HG02885 (cell line): ENCODE measurements at regions not wholly inside any gene's neighbourhood (a gene's known extent, or its start where the extent isn't known, plus 50 kb on each side); places are given as distances from the start of the nearest gene placed in this dataset.

ENCODE experiments used
- ATAC-seq: cut with Tn5 transposase; IDR thresholded peaks from one replicate; pipeline ENCODE4 v1.9.1; 2021; ENCODE audit warnings: mild to moderate bottlenecking; ENCODE audit not compliant: unreplicated experiment, poor library complexity

DNA sequence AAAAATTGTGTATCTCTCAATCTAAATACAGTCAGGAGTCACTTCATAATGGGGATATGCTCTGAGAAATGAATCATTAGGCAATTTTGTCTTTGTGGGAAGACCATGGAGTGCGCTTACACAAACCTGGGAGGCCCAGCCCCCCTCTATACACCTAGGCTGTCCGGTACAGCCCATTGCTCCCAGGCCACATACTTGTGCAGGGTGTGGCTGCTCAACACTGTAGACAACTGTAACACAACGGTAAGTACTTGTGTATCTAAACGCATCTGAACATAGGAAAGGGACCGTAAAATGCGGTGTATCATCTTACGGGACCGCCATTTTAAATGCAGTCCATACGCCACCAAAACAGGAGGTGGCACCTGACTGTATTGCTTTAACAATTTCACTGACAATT, 58.0 kb upstream of the FRMD1 start:
- ATAC-seq = no peak

DNA sequence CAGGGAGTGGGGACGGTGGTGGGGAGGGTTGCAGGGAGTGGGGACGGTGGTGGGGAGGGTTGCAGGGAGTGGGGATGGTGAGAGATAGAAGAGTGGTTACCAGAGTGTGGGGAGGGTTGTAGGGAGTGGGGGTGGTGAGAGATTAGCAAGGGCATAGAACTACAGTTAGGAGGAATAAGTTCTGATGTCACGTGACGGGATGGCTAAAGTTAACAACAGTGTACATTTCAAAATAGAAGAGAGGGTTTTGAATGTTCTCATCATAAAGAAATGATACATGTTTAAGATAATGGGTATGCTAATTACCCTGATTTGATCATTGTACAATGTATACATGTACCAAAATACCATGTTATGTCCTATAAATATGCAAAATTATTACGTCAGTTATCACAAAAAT, 57.6 kb upstream of the FRMD1 start:
- no peak for ATAC-seq

DNA sequence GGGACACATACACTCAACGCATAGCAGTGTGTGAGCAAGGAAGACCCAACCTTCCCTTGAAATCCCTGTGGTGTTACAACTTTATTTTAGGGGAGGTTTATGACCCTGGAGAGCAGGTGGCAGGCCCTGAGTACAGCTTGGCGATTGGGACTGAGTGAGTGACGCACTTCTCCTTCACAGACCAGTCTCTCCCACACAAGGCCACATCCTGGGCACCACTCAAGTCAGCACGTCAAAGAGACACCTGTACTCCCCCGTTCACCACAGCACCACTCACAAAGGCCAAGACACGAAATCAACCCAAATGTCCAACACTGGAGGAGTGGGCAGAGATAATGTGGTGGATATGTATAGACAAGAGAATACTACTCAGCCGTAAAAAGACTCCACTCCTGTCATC, 57.0 kb upstream of the FRMD1 start:
- ATAC-seq = no peak

DNA sequence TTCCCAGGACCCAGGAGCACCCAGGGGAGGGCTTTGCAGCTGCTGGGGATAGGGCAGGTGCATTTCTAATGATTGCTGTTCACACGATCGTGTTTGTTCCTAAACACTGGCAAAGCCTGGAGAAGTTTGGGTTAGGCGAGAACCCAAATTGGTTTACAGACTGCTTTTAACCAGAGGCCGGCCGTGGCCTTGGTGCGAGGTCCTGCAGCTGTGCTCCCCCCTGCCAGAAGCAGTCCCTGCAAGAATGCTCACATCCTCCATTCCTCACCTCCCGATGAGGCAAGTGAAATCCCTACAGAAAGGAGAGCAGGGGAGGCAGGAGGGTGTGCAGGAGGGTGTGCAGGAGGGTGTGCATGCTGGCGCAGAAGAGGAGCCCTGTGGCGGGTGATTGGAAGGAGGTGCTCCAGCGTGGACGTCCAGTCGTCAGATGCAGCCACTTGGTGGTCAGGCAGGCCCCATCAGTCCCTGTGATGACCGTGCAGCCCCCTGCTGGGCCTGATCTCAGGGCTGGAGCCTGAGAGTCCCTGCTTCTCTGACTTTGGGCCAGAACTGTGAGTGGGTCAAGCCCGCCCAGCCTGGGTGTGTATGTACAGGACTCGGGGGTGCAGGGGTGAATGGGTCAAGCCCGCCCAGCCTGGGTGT, 55.7 kb upstream of the FRMD1 start:
- ATAC-seq = no peak

DNA sequence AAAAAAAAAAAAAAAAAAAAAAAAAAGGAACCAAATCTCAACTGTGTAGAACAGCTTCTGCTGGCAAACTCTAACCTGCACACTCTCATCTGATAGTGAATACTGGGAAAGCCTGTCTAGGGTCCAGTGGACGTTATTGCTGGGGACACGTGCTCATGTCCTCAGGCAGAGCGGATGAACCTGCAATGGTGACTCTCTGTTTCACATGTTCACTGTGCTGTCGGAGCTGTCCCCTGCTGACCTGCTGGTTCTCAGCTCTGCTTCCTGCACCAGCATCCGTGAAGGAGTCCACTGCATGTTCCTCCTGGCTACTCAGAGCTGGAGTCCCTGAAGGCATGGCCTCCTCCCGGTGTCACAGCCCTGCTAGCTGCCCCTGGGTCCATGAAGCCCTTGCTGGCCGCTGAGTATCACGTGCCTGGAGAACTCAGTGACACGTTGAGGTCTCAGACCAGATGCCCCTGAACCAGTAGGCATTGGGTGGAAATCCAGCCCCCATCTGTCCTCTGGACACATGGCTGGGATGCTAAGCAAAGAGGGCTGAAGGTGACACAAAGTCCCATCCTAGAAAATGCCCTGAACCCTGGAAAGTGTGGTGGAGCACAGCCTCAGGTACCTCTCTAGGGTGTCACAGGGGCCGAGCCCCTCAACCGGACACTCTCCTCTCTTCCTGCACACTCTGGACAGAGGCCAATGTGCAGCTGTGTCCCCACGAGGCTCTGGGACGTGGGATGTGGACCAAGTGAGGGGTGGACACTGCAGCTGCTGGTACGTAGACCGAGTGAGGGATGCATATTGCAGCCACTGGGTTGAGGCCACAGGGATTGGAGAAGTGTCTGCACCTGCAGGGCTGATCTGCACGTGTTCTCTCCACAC, 54.9 kb upstream of the FRMD1 start:
- ATAC-seq = no peak

DNA sequence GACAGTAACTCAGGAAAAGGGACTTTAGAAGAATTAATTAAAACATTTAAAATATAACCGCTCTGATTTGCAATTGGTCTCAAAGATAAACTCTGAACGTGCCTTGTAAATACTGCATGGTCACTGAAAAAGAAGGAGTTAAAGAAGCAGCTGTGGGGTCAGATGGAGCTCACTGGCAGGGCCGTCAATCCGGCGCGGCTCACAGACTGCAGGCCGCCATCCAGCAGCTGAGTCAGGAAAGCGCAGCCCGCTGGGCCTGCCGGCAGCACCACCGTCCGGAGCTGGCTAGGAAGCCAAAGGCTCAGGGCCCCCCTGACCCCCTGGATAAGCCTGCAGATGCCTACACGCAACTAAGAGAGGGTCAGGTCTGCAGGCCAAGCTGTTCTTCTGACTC, 54.2 kb upstream of the FRMD1 start:
- no peak for ATAC-seq

DNA sequence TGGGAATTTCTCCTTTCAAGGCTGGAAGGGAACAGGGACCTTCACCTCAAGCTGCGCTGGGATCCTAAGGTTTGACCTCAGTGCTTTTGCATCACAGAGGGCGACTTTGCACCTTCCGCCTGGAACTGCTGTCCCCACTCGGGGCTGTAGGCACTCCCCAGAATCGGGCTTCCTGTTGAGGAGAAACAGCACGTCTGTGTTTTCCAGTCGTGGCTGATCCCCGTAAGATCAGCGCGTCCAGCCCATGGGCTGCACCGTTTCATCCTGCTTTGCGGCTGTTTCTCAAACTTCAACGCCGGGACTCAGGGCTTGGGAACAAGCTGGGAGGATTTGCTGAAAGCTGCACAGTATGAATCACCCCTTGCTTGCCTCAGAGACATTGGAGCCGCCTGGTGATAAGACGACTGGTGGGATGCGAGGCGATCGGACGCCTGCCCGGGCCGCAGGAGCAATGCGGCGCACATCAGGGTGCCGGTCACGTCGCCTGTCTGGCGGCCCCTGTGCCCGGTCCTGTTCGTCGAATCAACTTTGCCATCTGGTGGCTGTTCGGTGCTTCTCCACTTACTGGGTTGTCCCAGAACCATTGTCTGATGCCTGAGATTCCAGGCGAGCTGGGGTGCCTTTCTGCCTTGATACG, 53.6 kb upstream of the FRMD1 start:
- no peak for ATAC-seq

DNA sequence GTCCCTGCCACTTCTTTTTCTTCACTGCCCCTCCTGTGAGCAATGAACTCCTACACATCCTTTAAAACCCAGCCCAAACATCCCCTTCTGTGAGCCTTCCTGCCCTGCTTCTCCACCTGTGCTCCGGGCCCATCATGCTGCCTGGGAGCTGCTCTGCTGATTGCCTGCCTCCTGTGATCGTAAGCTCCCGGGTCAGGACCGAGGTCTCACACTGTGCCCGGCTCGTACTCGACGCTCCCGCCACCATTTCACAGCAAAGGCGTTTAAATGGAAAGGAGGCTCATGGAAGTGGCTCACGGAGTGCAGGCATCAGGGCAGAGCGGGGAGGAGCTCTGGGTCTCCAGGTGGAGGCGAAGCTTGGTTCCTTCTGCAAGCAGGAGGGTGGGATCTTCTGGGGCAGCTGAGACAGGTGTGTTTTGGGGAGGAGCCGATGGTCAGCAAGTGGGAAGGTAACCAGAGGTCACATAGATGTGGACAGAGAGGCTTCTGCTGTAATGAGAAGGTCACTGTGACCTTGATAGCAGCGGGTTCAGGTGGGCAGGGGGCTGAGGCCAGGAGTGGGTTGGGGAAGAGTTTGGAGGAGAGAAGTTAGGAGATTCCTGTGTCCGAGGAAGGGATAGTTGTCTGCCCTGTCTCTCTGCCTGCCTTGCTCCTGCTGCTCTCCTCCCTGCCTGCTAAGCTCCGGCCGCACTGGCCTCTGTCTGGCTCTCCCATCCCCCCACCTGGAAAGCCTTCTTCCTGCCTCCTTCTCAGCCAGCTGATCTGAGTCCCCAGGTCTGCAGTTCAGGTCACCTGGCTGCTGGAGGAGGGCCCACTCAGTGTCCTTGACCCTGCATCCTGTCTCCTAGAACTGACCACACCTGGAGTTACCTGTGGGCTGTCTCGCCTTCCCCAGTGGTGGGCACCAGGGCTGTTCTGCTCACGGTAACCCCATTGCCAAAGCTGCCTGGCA, 52.7 kb upstream of the FRMD1 start:
- ATAC-seq = no peak

DNA sequence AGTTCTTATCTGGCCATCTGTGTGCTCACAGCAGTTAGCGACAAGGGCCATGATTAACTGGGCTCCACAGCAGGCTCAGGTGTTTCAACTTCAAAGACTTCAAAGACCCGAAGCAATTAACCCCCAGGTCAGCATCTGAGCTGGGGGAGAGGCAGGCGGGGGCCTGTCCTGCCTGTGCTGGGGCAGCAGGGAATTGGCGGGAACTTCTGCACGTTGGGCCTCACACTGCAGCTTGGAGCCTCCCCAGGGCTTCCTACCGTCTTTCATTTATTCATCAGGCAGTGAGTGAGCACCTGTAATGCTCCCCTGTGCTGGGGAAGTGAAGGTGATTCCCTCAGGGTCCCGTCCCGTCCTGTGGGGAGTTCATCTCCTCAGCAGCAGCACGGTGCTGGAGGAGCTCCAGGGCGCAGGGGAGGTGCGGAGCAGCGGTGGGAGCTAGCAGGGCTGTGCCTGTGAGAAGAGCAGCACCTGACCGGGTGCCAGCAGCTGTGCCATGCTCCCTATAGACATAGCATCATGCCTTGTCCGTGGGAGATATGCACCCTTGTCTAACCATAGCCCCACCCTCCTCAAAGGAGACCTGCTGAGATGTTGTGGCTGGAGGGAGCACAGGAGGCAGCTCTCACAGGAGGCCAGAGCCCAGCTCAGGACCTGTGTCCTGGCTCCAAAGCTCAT, 51.8 kb upstream of the FRMD1 start:
- no peak for ATAC-seq

DNA sequence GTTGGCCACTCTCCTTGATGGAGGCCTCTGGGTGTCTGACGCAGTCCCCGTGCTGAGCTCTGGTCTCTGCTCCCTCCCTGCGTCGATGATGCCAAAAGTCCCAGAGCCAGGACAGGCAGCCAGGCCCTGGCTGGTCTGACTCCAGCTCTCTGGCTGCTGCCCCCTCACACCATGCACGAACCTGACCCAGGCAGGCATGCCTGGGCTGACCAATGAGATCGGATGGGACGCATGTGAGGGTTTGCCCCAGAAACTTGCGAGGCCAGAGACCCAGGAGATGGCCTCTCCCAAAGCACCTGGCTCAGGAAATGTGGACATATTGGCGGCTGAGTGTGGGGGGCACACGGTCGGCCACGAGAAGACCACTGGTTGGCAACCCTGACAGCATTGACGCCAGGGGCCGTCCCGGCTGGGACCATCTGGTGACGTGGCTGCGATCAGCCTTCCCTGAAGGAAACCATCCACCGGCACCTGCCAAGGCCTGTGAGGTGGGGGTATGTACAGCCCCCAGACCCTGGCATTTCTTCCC, 51.2 kb upstream of the FRMD1 start:
- ATAC-seq = no peak

DNA sequence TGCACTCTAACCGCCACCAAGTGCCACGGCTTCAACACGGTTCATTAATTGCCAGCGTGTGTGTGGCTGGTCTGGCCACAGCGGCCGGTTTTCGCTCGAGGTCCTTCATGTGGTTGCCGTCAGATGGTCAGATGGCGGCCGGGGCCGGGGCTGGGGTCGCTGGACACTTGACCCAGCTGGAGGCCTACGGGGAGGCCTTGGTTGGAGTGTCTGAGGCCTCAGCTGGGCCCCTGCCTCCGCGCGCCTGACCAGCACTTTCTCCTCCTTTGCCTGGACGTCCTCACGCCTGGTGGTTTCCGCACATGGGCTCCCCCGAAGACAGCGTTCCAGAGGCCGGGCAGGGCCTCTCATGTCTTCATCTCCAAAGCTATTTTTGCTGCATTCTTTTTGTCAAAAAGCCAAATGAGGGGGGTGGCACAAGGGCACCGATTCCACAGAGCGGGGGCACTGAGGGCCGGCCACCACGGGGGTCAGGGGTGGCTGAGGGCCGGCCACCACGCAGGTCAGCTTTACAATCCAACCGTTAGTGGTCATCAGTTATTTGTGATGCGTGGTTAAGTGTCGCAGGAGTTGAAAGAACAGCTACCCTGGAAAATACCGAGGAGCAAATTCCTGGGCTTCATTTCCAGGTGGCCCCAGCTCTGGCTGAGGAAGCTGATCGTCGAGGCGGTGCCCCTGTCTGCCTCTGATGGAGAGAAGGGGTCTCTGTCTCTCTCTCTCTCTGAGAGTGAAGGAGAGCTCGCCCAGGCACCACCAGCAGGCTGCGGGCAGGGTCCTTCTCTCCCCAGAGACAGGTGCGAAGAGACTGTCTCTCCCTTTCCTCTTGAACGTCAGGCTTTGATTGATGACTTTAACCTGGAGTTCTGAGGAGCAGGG, 50.5 kb upstream of the FRMD1 start:
- ATAC-seq = no peak

DNA sequence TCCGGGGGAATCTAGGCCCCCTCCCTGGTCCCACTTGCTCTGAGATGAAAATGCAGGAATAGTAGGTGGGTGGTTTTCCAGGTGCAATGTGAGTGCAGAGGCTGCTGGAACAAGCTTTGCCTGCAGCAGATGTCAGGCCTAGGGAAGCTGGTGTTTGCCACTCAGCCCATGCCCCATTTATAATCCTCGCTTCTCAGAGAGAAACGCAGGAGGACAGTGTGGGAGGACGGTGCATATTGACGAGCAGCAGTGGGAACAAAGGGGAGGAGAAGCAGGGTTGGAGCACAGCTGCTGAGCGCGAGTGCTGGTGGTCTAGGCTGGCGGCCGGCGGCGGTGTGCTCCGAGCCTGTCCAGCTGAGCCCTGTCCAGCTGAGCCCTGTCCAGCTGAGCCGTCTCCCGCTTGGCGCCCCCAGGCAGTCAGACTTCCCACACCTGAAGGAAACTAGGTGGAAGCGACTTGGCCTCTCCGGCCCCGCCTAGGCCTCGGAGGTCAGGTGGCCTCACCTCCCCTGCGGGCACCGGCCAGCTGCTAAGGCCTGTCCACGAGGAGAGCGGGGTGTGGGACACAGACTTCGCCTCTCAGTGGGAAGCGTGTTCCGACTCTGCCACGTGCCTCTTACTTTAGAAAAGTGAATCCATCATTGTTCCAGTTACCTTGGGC, 49.7 kb upstream of the FRMD1 start:
- ATAC-seq = no peak
